NCI-H146 treated with DMSO at 0.1 percent for 48 hours (cell line): ENCODE measurements at regions not wholly inside any gene's neighbourhood (a gene's known extent, or its start where the extent isn't known, plus 50 kb on each side); places are given as distances from the start of the nearest gene placed in this dataset.

Experiments used
- DNase-seq: peaks from one replicate; lab custom pipeline; 2025; ENCODE audit not compliant: unreplicated experiment; lab: John Stamatoyannopoulos, UW

DNA sequence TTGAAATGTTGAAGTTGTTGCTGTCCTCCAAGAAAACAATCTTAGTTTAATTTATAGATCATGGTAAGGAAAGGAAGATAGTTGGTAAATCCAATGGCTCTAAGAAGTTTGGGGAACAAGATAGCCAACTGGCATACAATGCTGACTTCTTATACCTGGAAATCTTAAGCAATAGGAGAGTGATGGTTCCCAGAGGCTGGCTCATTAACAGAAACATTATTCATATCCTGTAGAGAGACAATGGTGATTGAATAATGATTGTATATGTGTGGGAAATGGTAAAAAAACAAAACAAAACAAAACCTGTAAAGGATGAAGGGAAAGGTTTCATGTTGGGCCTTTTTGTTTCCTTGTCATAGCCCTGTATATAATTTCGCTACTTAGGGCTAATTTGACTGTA is 174.9 kb upstream of the CTSO start:
- no peak for DNase-seq

- no peak for DNase-seq
Measured at GRCh38 chr4:156118507-156119220, 165.0 kb upstream of the CTSO start.

DNA sequence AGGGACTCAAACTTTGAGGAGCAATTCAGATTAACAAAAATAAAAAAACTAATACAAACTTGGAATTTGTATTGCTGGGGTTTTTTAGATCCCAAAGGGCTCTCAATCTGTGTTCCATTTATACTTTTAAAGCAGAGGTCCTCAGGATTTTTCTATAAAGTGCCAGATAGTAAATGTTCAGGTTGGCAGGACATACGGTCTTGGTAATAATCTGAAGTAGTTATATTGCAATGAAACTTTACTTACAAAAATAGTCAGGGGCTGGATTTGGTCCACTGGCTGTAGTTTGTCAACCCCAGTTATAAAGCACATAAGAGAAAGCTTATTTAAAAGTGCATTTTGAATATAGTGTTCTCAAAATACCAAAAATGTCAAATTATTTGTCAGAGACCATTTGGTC is 164.1 kb upstream of the CTSO start:
- no peak for DNase-seq

DNA sequence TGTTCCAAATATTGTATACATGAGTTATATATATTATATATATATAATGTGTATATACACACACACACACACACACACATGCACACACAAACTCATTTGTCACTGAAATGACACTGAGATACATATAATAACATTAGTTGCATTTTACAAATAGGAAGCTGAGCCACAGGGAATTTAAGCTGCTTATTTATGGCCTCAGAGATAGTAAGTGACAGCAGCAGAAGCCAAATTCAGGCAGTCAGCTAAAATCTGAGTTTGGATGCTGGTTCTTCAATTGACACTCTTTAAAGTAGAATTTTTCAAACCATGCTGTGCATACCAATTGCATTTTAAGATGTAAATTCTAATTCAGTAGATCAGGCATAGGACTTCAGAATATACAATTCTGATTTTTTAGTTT is 163.3 kb upstream of the CTSO start:
- no peak for DNase-seq

GRCh38 chr4:156113138-156113765 is 159.6 kb upstream of the CTSO start:
- DNase-seq, result no peak

- DNase-seq, result no peak
Measured at GRCh38 chr4:156111686-156112085, 158.0 kb upstream of the CTSO start.

GRCh38 chr4:156109943-156110900 is 156.6 kb upstream of the CTSO start:
- DNase-seq, result no peak

DNA sequence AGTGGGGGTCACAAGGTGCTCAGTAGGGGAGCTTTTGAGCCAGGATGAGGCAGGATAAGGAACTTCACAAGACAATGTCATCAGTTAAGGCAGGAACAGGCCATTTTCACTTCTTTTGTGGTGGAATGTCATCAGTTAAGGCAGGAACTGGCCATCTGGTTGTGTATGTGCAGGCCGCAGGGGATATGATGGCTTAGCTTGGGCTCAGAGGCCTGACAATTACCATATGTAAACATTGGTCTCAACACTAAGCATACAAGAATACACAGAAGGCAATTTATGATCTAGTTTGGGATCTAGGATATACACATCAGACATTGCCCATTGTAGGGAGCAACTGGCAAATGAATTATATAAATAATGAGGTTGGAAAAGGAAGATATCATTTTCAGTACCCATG is 155.4 kb upstream of the CTSO start:
- peak; percentile 13 for DNase-seq

DNA sequence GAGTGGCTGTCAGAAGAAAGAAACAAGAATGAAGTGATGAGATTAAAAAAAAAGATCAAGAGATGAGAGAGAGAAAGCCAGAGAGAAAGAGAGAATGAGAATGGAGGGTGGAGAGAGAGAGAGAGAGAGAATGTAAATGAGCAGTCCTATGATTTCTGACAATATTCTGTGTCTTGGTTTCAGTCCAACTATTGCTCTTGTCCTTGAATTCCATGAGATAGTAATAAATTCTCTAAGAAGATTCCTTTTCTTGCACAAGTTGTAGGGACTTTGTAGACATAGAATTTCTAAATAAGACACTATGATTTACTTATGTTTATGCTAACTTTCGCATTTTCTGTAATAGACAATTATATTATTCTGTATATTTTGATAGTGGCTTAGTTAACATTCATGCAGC is 149.6 kb upstream of the CTSO start:
- DNase-seq, result no peak

DNA sequence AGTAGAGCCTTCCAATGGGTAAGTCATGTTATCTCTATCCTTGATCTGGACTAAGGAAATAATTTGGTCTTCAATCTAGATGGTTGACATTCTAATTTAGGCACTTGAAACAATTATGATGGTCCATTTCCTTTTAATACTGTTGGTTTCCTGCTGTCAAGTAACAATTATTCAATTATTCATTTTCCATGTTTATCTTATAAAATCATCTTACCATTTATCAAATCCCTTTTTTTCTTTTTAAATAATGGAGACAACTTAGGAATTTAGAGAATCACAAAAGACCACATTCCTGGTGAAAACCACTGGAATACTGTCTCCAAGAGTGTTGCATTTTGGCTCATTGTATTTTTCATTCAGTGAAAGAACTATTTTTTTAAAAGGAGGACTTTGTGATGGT is 148.7 kb upstream of the CTSO start:
- no peak for DNase-seq

- DNase-seq, result no peak
Measured at GRCh38 chr4:156101571-156101970, 147.9 kb upstream of the CTSO start.

DNA sequence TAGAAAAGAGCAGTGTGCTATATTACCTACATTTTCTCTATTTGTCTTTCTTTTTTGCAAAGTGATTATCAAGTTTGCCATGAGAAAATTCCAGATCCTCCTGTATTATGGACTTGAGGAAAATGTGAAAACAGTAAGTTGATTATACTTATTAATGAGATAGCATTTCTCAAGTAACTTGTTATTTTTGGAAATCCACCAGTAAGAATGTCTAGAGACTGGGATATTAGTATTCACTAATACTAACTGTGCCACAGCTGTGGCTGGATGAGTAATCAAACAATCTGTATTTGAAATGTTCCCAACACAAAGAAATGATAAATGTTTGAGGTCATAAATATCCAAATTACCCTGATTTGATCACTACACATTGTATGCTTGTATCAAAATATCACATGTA is 147.0 kb upstream of the CTSO start:
- no peak for DNase-seq

GRCh38 chr4:156098805-156099204 is 145.1 kb upstream of the CTSO start:
- DNase-seq, result no peak

- no peak for DNase-seq
Measured at GRCh38 chr4:156085100-156085499, 131.4 kb upstream of the CTSO start.

- DNase-seq, result no peak
Measured at GRCh38 chr4:156084373-156084772, 130.7 kb upstream of the CTSO start.

- no peak for DNase-seq
Measured at GRCh38 chr4:156073976-156074375, 120.3 kb upstream of the CTSO start.

DNA sequence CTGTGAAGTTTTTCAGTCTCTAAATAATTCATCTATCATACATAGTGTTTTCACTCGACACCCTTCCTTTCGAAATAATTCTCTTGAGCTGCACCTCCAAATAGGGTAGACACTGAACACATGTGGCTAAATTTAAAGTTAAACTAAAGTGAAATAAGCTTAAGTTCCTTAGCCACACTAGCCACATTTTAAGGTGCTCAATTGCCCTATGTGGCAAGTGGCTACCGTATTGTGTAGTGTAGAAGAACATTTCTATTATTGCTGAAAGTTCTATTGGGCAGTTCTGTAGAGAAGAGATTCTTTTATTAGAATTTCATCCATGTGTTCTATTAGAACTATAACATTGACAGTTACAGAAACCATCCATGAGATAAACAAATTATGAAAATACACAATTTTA is 107.0 kb upstream of the CTSO start:
- no peak for DNase-seq

GRCh38 chr4:156053174-156053573 is 99.5 kb upstream of the CTSO start:
- DNase-seq, result no peak

- DNase-seq, result no peak
Measured at GRCh38 chr4:156052116-156052515, 98.5 kb upstream of the CTSO start.

- DNase-seq, result no peak
Measured at GRCh38 chr4:156038772-156039171, 85.1 kb upstream of the CTSO start.

GRCh38 chr4:156036496-156036895 is 82.8 kb upstream of the CTSO start:
- DNase-seq, result no peak

- DNase-seq, result no peak
Measured at GRCh38 chr4:156029691-156030090, 76.0 kb upstream of the CTSO start.
